GM23338 (cell line): ENCODE measurements at regions not wholly inside any gene's neighbourhood (a gene's known extent, or its start where the extent isn't known, plus 50 kb on each side); places are given as distances from the start of the nearest gene placed in this dataset.
A peak's percentile ranks its signal among the peaks of the same experiment; 100 is the strongest.

Source experiments
- ATAC-seq: fragments of 200-7000 bp; cut with Tn5 transposase; 3 replicates; pipeline ENCODE4 v1.9.1; 2020
- DNase-seq: peaks from one replicate; pipeline ENCODE4 v3.0.0-alpha.2; 2015; ENCODE audit warnings: low spot score
- H2AFZ ChIP-seq: fragments of 200-600 bp; sonication (generic); 2 replicates; pipeline ENCODE4 v1.8.0; 2016; ENCODE audit warnings: antibody characterized with exemption, mild to moderate bottlenecking, moderate library complexity
- H3F3A ChIP-seq: fragments of 200-600 bp; sonication (generic); replicated peaks from 2 replicates; pipeline ENCODE4 v1.8.0; 2017; ENCODE audit warnings: antibody characterized with exemption, mixed run types, low read depth
- H3K27ac ChIP-seq: fragments of 200-600 bp; sonication (generic); 2 replicates; pipeline ENCODE4 v1.6.1; 2016; ENCODE audit warnings: low read depth
- H3K27me3 ChIP-seq: fragments of 200-600 bp; sonication (generic); 2 replicates; pipeline ENCODE4 v1.8.0; 2016; ENCODE audit warnings: mild to moderate bottlenecking, mixed run types, moderate library complexity; ENCODE audit not compliant: insufficient read depth
- H3K36me3 ChIP-seq: fragments of 200-600 bp; sonication (generic); 2 replicates; pipeline ENCODE4 v1.8.0; 2016; ENCODE audit warnings: mild to moderate bottlenecking; ENCODE audit not compliant: insufficient read depth
- H3K4me1 ChIP-seq: fragments of 200-600 bp; sonication (generic); 2 replicates; pipeline ENCODE4 v1.8.0; 2016; ENCODE audit warnings: mild to moderate bottlenecking, moderate library complexity; ENCODE audit not compliant: insufficient read depth
- H3K4me2 ChIP-seq: fragments of 200-600 bp; sonication (generic); 2 replicates; pipeline ENCODE4 v1.7.1; 2017; ENCODE audit warnings: mixed run types
- H3K4me3 ChIP-seq: fragments of 200-600 bp; sonication (generic); 2 replicates; pipeline ENCODE4 v1.6.1; 2016; ENCODE audit warnings: mixed run types
- H3K79me2 ChIP-seq: fragments of 200-600 bp; sonication (generic); replicated peaks from 2 replicates; pipeline ENCODE4 v1.8.0; 2017; ENCODE audit warnings: mild to moderate bottlenecking; ENCODE audit not compliant: insufficient read depth
- H3K9me2 ChIP-seq: fragments of 200-600 bp; sonication (generic); 2 replicates; pipeline ENCODE4 v1.8.0; 2017; ENCODE audit not compliant: insufficient read depth
- H4K20me1 ChIP-seq: fragments of 200-600 bp; sonication (generic); replicated peaks from 2 replicates; pipeline ENCODE4 v1.8.0; 2017; ENCODE audit warnings: mild to moderate bottlenecking; ENCODE audit not compliant: insufficient read depth
- H3K27ac Mint-ChIP-seq: 2 replicates; pipeline ENCODE4 v1.8.0; 2020; ENCODE audit warnings: inconsistent platforms, mild to moderate bottlenecking, moderate library complexity, mixed read lengths
- H3K27me3 Mint-ChIP-seq: 3 replicates; pipeline ENCODE4 v1.8.0; 2022; ENCODE audit warnings: low read depth, mild to moderate bottlenecking, moderate library complexity, mixed read lengths, inconsistent platforms; ENCODE audit not compliant: insufficient read depth, poor library complexity
- H3K36me3 Mint-ChIP-seq: 3 replicates; pipeline ENCODE4 v1.8.0; 2021; ENCODE audit warnings: low read depth, mild to moderate bottlenecking, inconsistent platforms, moderate library complexity, mixed read lengths
- H3K4me1 Mint-ChIP-seq: 3 replicates; pipeline ENCODE4 v1.8.0; 2020; ENCODE audit warnings: mild to moderate bottlenecking, inconsistent platforms, mixed read lengths
- H3K4me3 Mint-ChIP-seq: 3 replicates; pipeline ENCODE4 v1.8.0; 2021; ENCODE audit warnings: moderate library complexity, mild to moderate bottlenecking, inconsistent platforms, mixed read lengths
- H3K9me3 Mint-ChIP-seq: 3 replicates; pipeline ENCODE4 v1.8.0; 2020; ENCODE audit warnings: moderate library complexity, mild to moderate bottlenecking, inconsistent platforms, mixed read lengths
- CREB1 ChIP-seq: fragments of 250-450 bp; sonication (Bioruptor Pico); IDR thresholded peaks from 2 replicates; pipeline ENCODE4 v1.5.0; 2020; ENCODE audit warnings: low read depth, mild to moderate bottlenecking, moderate library complexity
- EZH2 ChIP-seq: fragments of 200-600 bp; sonication (generic); IDR thresholded peaks from one replicate; pipeline ENCODE4 v1.8.0; 2017; ENCODE audit warnings: antibody characterized with exemption, mild to moderate bottlenecking, low read depth; ENCODE audit not compliant: unreplicated experiment
- EZH2phosphoT487 ChIP-seq: fragments of 200-600 bp; sonication (generic); IDR thresholded peaks from one replicate; pipeline ENCODE4 v1.8.1; 2018; ENCODE audit warnings: antibody characterized with exemption; ENCODE audit not compliant: unreplicated experiment
- JUNB ChIP-seq: IDR thresholded peaks from one replicate; pipeline ENCODE4 v1.6.1; 2016; ENCODE audit warnings: antibody characterized with exemption; ENCODE audit not compliant: unreplicated experiment
- NANOG ChIP-seq: IDR thresholded peaks from 2 replicates; pipeline ENCODE4 v1.6.1; 2016; ENCODE audit warnings: antibody characterized with exemption, borderline replicate concordance
- STAT1 ChIP-seq: IDR thresholded peaks from one replicate; pipeline ENCODE4 v1.6.1; 2016; ENCODE audit warnings: antibody characterized with exemption; ENCODE audit not compliant: unreplicated experiment
- ZNF114 ChIP-seq: fragments of 250-450 bp; sonication (Bioruptor Pico); IDR thresholded peaks from 2 replicates; pipeline ENCODE4 v1.5.0; 2020; ENCODE audit warnings: mild to moderate bottlenecking, moderate library complexity
- ZNF331 ChIP-seq: fragments of 250-450 bp; sonication (Bioruptor Pico); IDR thresholded peaks from 2 replicates; pipeline ENCODE4 v1.5.0; 2020; ENCODE audit warnings: low read depth, mild to moderate bottlenecking, moderate library complexity
- TF ChIP-seq, protein P1 (sequence below): IDR thresholded peaks from 2 replicates; pipeline ENCODE4 v1.6.1; 2016; ENCODE audit warnings: antibody characterized with exemption
- TF ChIP-seq, protein P2 (sequence below): fragments of 250-450 bp; sonication (Bioruptor Pico); IDR thresholded peaks from 2 replicates; pipeline ENCODE4 v1.5.0; 2020; ENCODE audit warnings: mild to moderate bottlenecking, moderate library complexity

- H3K4me3 ChIP-seq: 0 out of 2 replicates have a peak overlapping the region, but pooled peaks have one; percentile 2
- no peaks in the 10 kb centered on the region for H3K79me2 ChIP-seq
- TF ChIP-seq ZNF114 (CRISPR knock-in tag): no peak
- TF ChIP-seq STAT1: no peak
- TF ChIP-seq, protein P1, sequence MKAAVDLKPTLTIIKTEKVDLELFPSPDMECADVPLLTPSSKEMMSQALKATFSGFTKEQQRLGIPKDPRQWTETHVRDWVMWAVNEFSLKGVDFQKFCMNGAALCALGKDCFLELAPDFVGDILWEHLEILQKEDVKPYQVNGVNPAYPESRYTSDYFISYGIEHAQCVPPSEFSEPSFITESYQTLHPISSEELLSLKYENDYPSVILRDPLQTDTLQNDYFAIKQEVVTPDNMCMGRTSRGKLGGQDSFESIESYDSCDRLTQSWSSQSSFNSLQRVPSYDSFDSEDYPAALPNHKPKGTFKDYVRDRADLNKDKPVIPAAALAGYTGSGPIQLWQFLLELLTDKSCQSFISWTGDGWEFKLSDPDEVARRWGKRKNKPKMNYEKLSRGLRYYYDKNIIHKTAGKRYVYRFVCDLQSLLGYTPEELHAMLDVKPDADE: no peak
- TF ChIP-seq EZH2phosphoT487: no peak
- no peak for TF ChIP-seq CREB1 (CRISPR knock-in tag)
- TF ChIP-seq NANOG: no peak
- TF ChIP-seq JUNB: no peak
- peaks cover 20% of the 10 kb centered on the region for H3K4me1 Mint-ChIP-seq
- DNase-seq (peak; percentile 53), ATAC-seq (peak; percentile 72)
- peaks cover 22% of the 10 kb centered on the region for H3K4me1 ChIP-seq
- H3K4me3 Mint-ChIP-seq: peak overlapping the region; percentile 30
- no peaks in the 10 kb centered on the region for H3K36me3 ChIP-seq
- no peak overlapping the region for H3K27ac ChIP-seq
- no peaks in the 10 kb centered on the region for H3K36me3 Mint-ChIP-seq
- H3K27ac Mint-ChIP-seq: no peak overlapping the region
- H3F3A ChIP-seq: no peaks in the 10 kb centered on the region
- no peaks in the 10 kb centered on the region for H3K9me2 ChIP-seq
- H2AFZ ChIP-seq: no peak overlapping the region
- no peaks in the 10 kb centered on the region for H4K20me1 ChIP-seq
- H3K27me3 Mint-ChIP-seq: no peaks in the 10 kb centered on the region
- H3K27me3 ChIP-seq: peaks cover 15% of the 10 kb centered on the region
- peak overlapping the region; percentile 45 for H3K4me2 ChIP-seq
- no peaks in the 10 kb centered on the region for H3K9me3 Mint-ChIP-seq
Measured at GRCh38 chr4:122100508-122100907, 51.6 kb upstream of the BLTP1 start.

DNA sequence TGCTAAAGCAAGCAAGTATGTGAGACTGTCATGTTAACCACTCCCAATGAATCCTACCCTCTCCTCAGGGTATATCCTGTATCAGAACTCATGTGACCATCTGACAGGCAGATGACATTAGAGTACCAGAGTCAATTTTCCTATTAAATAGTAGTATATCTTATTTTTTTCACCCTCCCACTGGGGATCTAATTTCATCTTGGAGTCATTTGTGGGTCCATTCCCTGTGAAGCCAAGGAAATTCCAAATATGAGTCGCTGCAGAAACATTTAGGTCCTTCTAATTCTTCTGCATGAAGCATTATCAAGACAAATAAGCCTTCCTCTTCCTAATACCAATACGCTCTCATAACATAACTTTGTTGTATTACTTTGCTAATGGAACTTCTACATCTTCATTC is 52.2 kb upstream of the BLTP1 start:
- Mint-ChIP-seq H3K4me1 (peaks cover 20% of the 10 kb centered on the region), H3K27me3 (no peaks in the 10 kb centered on the region), H3K4me3 (no peak overlapping the region), H3K36me3 (no peaks in the 10 kb centered on the region), H3K27ac (no peak overlapping the region), H3K9me3 (no peaks in the 10 kb centered on the region)
- H2AFZ ChIP-seq: no peak overlapping the region
- no peaks in the 10 kb centered on the region for H4K20me1 ChIP-seq
- H3K4me2 ChIP-seq: peak overlapping the region; percentile 45
- DNase-seq (no peak), ATAC-seq (peak; percentile 37; the same call in 2 of the 3 replicates)
- H3K27ac ChIP-seq: no peak overlapping the region
- peaks cover 15% of the 10 kb centered on the region for H3K27me3 ChIP-seq
- no peaks in the 10 kb centered on the region for H3F3A ChIP-seq
- H3K4me1 ChIP-seq: peaks cover 22% of the 10 kb centered on the region
- H3K9me2 ChIP-seq: no peaks in the 10 kb centered on the region
- 0 out of 2 replicates have a peak overlapping the region, but pooled peaks have one; percentile 2 for H3K4me3 ChIP-seq
- H3K36me3 ChIP-seq: no peaks in the 10 kb centered on the region
- H3K79me2 ChIP-seq: no peaks in the 10 kb centered on the region
- TF ChIP-seq, protein P2, sequence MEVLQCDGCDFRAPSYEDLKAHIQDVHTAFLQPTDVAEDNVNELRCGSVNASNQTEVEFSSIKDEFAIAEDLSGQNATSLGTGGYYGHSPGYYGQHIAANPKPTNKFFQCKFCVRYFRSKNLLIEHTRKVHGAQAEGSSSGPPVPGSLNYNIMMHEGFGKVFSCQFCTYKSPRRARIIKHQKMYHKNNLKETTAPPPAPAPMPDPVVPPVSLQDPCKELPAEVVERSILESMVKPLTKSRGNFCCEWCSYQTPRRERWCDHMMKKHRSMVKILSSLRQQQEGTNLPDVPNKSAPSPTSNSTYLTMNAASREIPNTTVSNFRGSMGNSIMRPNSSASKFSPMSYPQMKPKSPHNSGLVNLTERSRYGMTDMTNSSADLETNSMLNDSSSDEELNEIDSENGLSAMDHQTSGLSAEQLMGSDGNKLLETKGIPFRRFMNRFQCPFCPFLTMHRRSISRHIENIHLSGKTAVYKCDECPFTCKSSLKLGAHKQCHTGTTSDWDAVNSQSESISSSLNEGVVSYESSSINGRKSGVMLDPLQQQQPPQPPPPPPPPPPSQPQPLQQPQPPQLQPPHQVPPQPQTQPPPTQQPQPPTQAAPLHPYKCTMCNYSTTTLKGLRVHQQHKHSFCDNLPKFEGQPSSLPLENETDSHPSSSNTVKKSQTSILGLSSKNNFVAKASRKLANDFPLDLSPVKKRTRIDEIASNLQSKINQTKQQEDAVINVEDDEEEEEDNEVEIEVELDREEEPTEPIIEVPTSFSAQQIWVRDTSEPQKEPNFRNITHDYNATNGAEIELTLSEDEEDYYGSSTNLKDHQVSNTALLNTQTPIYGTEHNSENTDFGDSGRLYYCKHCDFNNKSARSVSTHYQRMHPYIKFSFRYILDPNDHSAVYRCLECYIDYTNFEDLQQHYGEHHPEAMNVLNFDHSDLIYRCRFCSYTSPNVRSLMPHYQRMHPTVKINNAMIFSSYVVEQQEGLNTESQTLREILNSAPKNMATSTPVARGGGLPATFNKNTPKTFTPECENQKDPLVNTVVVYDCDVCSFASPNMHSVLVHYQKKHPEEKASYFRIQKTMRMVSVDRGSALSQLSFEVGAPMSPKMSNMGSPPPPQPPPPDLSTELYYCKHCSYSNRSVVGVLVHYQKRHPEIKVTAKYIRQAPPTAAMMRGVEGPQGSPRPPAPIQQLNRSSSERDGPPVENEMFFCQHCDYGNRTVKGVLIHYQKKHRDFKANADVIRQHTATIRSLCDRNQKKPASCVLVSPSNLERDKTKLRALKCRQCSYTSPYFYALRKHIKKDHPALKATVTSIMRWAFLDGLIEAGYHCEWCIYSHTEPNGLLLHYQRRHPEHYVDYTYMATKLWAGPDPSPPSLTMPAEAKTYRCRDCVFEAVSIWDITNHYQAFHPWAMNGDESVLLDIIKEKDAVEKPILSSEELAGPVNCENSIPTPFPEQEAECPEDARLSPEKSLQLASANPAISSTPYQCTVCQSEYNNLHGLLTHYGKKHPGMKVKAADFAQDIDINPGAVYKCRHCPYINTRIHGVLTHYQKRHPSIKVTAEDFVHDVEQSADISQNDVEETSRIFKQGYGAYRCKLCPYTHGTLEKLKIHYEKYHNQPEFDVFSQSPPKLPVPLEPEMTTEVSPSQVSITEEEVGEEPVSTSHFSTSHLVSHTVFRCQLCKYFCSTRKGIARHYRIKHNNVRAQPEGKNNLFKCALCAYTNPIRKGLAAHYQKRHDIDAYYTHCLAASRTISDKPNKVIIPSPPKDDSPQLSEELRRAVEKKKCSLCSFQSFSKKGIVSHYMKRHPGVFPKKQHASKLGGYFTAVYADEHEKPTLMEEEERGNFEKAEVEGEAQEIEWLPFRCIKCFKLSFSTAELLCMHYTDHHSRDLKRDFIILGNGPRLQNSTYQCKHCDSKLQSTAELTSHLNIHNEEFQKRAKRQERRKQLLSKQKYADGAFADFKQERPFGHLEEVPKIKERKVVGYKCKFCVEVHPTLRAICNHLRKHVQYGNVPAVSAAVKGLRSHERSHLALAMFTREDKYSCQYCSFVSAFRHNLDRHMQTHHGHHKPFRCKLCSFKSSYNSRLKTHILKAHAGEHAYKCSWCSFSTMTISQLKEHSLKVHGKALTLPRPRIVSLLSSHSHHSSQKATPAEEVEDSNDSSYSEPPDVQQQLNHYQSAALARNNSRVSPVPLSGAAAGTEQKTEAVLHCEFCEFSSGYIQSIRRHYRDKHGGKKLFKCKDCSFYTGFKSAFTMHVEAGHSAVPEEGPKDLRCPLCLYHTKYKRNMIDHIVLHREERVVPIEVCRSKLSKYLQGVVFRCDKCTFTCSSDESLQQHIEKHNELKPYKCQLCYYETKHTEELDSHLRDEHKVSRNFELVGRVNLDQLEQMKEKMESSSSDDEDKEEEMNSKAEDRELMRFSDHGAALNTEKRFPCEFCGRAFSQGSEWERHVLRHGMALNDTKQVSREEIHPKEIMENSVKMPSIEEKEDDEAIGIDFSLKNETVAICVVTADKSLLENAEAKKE: no peak
- TF ChIP-seq JUNB: no peak
- TF ChIP-seq ZNF331: no peak
- TF ChIP-seq EZH2: no peak
- TF ChIP-seq CREB1 (CRISPR knock-in tag): no peak
- no peak for TF ChIP-seq EZH2phosphoT487
- TF ChIP-seq, protein P1: no peak
